DMS53 treated with DMSO at 0.1 percent for 48 hours (cell line): ENCODE measurements at regions not wholly inside any gene's neighbourhood (a gene's known extent, or its start where the extent isn't known, plus 50 kb on each side); places are given as distances from the start of the nearest gene placed in this dataset.
A peak's percentile ranks its signal among the peaks of the same experiment; 100 is the strongest.
"Not testable (repeated sequence)": the region's sequence is repeated elsewhere in the genome, so short reads cannot be mapped to it uniquely, and the experiment has no call there.

Experiments
- DNase-seq: peaks from one replicate; lab custom pipeline; 2025; ENCODE audit not compliant: unreplicated experiment; lab: John Stamatoyannopoulos, UW

DNA sequence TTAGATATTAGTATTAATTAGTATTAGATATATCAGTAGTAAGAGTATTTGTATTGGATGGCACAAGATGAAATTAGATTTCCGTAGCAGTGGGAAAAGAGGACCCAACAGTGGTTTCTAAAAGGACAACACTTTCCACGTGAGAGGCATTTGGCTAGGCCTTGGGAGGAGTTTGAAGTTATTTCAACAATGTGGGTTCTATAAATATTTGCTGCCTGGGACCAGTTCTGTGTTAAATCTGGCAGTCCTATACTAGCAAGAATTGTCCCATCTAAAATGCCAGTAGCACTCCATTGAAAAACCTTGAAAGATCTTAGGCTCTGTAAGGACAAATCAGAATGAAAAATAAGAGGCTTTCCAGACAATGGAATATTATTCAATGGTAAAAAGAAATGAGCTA, 347.1 kb upstream of the DNAJC19 start:
- DNase-seq, result no peak

DNA sequence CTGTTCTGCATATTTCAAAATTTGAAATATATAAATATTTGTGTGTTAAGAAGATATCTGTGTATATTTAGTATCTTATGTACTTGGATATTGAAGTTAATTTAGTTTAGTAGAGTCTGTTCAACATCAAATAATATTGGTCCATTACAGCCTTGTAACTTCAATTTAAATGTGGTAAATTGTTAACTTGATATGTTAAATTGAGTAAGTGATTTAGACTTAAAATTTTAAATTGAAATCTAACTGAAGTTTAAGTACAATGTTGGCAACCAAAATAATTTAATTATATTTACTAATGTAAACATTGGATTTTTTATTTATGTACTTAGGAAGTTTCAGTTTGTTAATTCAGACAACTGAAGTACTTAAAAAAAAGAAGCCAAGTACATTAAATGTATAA, 343.9 kb upstream of the DNAJC19 start:
- no peak for DNase-seq

DNA sequence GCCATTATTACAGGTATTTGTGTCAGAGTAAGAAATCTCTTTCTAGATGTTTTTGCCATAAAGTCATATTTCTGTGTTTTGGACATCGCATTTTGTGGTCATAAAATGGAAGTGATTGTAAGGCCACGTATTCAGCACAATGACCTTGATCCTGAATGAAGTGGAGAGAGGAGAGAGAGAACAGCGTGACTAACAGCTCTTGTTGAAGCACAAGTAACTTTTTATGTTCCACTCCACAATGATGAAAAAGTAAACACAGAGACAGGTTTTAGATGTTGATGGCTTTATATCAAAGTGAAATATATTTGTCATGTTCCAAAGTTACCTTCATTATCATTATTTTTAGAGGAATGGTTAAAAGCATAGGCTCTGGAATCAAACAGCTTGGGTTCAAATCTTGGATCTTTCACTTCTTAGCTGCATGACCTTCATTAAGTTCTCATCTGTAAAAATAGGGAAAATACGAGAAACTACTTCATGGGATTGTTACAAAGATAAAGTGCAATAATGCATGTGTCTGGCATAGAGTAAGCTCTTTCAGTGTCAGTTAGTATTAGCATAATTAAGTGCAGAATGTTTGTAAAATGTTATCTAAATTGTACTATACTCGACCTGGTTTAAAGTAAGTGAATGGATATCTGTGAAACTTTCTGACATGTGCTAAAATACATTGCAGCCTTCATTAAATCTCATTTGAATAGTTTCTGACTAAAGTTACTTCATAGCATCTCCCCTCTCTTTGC, 341.5 kb upstream of the DNAJC19 start:
- DNase-seq, result peak; percentile 4

DNA sequence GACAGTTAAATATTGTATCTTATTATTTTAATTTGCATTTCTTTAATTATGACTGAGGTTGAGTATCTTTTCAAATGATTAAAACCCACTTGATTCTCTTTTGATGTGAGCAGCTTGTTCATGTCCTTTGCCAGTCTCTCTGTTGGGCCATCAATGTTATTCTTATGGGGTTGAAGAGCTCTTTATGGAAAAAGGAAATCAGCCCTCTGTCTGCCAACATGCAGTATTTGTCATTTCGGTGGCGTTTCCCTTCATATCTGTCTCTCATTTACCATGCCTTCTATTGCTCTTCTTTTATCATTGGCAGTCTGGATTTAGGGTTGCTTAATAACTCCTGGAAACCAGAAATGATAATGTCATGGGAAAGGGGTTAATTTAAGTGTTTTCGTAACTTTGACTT, 340.7 kb upstream of the DNAJC19 start:
- DNase-seq, result no peak

DNA sequence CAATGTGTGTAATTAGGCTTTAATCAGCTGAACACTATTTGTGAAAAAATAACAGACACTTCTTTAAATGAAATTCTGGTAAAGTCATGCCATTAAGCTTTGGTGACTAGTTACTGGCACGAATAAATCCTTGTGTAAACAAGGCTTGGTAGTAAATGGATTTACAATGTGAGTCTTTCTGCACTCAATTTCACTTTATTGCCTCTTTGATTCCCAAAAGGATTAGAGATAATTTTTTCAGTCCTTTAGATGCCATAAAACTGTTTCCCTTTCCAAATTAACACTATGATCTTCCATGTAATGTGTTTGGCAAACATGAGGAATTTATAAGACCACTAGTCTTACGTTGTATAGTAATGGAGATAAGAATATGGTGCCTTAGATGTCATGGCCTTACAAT, 339.5 kb upstream of the DNAJC19 start:
- peak; percentile 6 for DNase-seq

DNA sequence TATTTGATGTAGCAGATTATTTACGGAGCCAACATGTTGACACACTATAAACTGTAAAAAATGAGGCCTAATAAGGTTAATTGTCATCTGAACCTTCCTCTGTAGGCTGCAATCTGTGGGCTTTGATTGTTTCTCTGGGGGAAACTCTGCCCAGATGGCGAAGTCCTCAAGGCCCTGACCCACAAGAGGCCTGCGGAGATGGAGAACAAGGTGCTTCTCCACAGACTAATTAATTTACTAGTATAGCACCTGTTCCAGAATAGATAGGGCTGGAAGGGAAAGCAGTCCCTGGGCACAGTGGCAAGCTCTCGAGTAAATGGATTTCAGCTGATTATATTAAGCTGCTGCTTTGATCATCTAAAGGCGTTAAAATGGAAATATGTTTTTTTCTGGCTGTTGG, 338.8 kb upstream of the DNAJC19 start:
- DNase-seq, result no peak

DNA sequence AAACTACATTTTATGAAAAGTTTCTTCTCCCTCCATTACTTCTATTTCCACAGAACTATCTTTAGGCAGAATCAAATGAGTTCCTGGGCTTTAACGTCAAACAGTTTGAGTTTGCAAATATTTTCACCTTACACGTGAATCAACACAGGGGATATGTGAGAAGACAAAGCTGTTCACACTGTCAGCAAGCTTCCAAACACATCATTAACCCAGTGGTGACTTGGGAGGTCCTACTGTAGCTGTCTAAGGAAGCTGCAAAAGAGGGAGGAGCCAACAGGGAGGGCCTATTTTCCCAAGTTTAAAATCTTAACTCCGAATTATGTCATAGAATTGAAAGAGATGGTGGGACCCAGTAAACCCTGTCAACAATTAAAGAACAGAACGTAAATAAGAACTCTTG, 337.8 kb upstream of the DNAJC19 start:
- DNase-seq, result no peak

DNA sequence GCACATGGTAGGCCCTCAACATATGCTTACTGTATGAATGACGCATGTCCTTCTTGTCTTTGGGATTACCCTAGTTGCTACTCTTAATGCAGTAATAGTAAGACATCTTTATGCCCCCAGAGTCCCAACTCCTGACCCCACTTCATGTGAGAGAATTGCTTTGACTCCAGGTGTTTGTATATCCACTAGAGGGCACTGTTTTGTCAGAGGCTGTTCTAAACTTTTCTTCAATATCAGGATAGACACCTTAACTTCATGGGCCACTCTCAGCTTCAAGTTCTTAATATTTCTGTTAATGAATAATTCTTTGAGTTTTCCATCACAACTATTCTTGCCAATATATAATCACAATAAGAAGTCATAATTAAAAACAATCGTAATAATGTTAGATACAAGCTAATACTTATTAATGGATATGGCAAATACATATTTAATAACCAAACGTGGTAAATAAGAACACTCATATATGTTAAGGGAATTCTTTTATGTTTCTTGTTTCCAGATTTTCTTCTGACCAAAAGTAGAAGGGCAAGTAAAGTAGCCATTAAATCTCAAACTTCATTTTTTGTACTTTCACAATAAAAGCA, 337.2 kb upstream of the DNAJC19 start:
- DNase-seq, result peak; percentile 3

DNA sequence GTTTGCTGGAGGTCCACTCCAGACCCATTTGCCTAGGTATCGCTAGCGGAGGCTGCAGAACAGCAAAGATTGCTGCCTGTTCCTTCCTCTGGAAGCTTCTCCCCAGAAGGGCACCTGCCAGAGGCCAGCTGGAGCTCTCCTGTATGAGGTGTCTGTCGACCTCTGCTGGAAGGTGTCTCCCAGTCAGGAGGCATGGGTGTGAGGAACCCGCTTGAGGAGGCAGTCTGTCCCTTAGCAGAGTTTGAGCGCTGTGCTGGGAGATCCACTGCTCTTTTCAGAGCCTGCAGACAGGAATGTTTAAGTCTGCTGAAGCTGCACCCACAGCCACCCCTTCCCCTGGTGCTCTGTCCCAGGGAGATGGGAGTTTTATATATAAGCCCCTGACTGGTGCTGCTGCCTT, 335.0 kb upstream of the DNAJC19 start:
- not testable (repeated sequence) for DNase-seq

DNA sequence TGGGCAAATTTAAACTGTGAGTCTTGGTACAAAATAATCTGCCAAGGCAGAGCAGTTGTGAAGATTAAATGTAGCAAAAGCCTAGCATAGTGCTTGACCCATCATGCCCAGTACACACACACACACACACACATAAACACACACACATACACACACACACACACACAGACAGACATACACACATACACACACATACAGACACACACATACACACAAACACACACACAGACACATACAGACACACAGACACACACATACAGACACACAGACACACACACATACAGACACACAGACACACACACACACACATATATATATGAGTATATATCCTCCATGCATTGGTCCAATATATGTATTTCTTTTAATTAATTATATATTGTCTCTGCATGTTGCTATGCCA, 328.8 kb upstream of the DNAJC19 start:
- DNase-seq, result no peak

DNA sequence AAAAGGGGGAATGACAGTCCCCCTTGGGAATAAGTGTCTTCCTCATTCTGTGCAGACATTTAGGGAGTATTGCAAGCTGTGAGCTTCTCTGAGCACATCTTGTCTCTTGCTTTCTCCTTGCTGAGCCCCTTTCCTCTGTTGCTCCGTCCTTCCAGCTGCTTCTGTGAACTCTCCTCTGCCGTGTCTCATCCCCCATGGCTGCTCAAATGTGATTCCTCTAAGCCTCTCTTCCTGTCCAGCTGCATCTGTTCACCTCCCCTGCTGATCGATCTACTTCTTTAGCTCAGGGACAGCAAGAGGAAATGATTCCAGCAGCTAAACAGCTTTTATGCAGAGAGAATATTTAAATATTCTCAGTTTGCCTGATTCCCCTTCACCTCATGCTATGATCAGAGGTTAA, 328.0 kb upstream of the DNAJC19 start:
- no peak for DNase-seq

DNA sequence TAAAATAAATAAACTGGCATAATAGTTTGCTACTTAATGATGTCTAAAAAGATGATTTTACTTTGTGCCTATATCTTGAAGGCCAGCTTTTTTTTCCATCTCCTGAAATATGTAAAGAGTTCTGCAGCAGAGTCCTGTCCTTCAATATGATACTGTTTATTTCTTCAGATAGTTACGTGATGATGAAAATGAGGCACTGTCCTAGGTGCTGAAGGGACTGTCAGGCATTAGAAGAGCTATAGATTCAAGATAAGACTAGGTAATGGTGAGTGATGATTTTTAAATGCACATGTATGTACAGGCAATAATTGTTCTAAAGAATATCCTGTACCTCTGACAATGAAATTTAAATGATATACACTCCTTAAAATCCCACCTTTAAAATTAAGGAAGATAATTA, 326.9 kb upstream of the DNAJC19 start:
- no peak for DNase-seq

DNA sequence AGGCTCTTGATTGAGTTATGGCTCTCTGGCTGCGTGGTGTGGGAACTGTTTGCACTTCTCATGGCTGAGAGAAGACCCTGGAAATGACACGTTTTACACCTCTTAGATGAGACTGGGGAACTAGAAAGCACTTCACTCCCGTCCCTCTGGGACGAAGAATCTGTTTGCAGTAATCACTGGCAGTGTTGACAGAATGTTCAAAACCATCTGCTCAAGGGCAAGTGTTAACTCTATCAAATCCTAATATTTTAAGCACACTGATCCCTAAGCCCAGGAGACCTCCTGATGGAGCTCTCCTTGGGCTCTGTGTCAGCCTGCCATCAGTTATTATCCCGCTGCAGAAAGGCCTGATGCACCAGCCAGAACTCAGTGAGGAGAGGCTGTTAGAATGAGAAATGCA, 323.8 kb upstream of the DNAJC19 start:
- no peak for DNase-seq

DNA sequence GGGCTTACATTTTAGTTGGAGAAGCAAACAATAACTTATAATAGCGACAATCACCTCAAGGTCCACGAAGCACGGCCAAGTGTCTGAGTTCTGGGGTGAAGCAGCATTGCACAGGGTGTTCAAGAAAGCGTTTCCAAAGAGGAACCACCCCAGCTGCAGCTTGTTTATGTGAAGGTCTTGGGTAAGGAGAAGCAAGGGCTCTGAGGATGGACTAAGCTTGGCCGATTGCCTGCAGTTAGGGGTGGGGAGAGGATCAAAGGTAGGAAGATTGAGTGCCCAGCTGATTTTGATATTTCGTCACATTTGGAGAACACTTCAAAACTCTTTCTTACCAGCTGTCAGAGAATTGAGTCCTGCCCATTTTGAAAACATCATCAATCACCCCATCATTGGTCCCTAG, 321.6 kb upstream of the DNAJC19 start:
- DNase-seq, result no peak

DNA sequence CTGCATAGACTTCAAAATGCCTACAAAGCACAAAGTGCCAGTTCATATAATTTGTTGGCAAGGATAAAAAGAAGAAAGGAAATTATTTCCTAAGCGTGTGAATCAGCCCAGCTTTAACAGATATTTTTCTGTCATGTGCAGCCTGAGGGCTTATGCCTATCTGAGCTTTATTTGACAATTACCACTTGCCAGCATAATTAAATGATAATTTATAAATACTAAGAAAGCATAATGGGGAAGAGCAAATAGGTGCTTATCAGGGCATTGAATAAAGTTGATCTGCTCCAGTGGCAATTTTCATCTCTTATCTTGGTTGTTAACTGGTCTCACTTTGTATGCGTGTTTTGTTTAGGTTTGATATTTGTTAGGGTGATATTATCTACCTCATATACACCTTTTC, 313.4 kb upstream of the DNAJC19 start:
- DNase-seq, result no peak

DNA sequence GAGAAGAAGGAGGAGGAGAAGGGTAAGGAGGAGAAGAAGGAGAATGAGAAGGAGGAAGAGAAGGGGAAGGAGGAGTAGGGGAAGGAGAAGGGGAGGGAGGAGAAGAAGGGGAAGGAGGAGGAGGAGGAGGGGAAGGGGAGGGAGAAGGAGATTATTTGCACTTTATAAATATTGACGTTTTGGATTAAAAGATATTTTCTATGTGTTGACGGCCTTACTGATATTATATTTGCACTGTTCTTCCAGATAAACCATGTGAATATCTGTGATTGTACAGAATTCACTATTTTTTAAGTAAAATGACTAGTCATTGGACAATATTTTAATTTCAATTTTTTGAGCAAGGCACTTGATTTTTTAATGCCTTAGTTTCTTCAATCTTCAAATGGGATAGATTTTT, 310.5 kb upstream of the DNAJC19 start:
- DNase-seq, result no peak

DNA sequence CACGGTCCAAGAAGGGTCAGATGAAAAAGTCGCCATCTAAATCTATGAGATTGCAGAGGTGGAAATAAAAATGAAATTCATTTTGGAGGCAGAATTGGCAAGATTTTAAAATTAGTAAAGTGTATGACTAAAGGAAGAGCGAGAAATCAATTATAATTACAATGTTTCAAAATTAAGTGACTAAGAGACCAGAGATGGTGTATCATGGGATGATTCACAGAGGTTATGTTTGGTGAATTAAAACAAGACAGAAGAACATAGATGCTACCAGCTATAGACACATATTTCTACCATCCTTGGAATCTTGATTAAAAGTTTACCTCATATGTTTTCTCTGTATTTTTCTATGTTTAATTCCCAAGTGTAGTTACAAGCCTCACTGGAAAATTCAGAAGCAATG, 308.9 kb upstream of the DNAJC19 start:
- no peak for DNase-seq

DNA sequence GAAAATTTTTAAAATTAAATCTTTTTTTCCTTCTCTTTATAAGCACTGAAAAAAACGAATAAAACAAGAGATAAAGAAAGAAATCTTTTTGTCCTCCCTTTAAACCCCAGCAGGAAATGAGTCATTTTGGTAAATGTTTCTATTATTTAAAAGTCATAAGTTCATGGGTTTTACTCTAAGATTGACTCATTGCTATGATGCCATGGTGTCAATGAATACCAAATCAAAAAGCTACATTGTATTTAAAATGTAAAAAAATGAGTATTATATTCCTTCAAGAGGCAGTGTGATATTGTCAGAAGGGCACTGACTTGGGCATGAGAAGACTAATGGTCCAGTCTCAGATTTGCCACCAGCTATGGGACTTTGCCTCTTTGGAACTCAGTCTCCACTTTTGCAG, 303.4 kb upstream of the DNAJC19 start:
- no peak for DNase-seq

DNA sequence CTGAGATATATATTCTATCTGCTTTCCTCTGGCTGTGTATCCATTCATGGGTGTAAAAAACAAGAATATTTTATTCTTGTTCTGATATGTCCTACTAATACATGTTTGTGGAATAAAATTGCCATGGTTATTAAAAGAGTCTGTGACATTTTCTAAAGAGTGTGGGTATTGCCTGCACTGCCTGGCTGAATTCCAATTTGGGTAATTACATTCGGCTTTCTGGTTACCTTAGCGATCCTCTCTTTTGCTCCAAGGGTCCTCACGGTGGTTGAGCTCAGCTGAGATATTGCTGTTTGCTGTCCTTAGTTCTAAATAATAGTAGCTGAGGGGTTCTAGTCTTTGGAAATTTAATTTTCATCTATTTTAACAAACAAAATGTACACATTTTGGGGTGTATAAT, 301.4 kb upstream of the DNAJC19 start:
- no peak for DNase-seq

DNA sequence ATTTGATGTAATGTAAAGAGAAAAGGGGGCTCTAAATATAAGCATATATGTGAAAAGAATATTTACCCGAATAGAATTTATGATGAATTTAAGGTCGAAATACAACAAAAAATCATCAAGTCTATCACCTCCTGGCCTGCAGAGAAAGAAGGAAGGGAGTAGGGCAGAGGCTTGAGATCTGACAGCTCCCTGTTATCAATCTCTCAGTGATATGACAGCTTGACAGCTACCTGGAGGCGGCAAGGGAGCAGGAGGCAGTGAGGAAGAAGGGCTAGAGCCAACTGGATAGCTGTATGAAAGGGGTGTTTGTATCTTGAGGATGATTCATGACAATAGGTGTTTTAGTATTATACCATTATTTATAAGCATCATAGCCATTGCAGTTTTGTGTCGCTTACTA, 299.8 kb upstream of the DNAJC19 start:
- no peak for DNase-seq

DNA sequence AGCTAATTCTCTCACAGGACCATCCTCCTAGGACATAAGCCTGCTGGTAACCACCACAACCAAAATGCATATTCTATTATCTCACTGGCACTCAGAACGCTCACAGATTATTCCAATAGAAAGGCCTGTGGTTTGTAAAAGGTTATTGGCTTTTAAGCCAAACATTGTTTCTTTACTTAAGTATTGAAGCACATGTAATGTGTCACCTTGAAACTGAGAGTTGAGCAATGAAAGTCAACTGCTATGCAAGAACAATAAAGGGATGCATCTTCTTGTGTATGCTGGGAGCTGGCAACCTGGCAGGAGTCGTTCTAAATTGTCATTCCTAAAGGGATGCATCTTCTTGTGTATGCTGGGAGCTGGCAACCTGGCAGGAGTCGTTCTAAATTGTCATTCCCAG, 298.6 kb upstream of the DNAJC19 start:
- no peak for DNase-seq

DNA sequence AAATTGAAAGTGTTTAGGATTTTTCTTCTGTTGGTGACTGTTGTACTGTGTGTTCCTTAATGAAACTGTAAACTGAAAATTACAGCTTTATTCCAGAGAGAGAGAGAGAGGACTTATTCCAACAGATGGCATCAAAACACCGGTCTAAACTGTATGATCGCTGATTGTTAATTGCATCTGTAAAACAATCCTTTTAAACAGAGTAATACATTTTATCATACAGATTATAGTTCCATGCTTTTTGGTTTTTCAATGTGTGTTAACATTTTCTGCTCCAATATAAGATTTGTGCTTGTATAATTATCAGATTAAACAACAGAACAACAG, 289.7 kb upstream of the DNAJC19 start:
- DNase-seq, result no peak

DNA sequence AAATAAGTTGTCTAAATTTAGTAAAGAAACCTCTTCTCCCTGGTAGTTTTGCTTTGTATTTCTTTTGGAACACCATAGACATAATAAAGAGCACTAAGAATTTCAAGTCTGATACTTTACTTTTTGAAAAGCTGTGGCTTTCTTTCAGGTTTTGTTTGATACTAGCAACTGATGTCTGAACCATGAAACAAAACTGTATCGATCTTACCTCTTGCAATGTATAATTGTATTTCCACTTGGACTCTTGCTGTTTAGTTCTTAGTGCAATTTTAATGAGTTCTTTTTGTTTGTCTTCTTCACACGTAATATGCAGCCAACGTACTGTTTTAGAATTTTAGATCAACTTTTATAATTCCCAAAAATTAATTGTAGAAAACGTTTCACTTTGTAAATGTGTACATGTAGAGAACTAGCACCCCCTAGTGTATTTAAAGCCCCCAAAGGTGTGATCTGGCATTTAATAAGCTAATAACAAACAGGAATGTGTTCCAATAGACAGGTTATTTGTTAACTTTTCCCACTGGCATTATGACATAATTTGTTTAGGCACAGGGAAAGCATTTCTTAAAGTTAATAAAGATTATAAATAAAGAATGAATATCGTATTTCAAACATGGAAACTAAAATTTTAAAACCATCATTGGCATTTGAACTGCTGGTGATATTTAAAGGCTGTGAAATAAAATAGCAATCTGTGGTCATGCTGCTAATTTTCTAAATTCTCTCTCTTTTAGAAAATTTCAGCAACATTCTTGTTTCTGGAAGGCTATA, 289.1 kb upstream of the DNAJC19 start:
- DNase-seq, result no peak
